GM12878 (cell line): ENCODE measurements at regions not wholly inside any gene's neighbourhood (a gene's known extent, or its start where the extent isn't known, plus 50 kb on each side); places are given as distances from the start of the nearest gene placed in this dataset.

Experiments used
- ATAC-seq: fragments of 200-7000 bp; cut with Tn5 transposase; 3 replicates; pipeline ENCODE4 v1.9.1; 2020; ENCODE audit warnings: mild to moderate bottlenecking, moderate library complexity
- BruUV-seq: library from RNA; stranded (reverse); fragments of 400-500 nt; replicated peaks from 2 replicates; lab custom pipeline; 2021; lab: Mats Ljungman, UMichigan
- CTCF ChIA-PET: fragments of 300-600 bp; sonication (Branson Sonifier 250); formaldehyde crosslinking; extraction: SDS; loops from one replicate; lab custom pipeline; 2021; ENCODE audit warnings: inconsistent platforms; lab: Yijun Ruan, JAX
- POLR2A ChIA-PET: fragments of 350-600 bp; formaldehyde crosslinking; extraction: SDS; loops from one replicate; lab custom pipeline; 2021; ENCODE audit warnings: inconsistent platforms; lab: Charles Lee
- RAD21 ChIA-PET: fragments of 300-600 bp; sonication (Branson Sonifier 250); formaldehyde crosslinking; loops from one replicate; lab custom pipeline; 2023; ENCODE audit warnings: antibody characterized with exemption; ENCODE audit not compliant: unreplicated experiment; lab: Charles Lee
- SMC1A ChIA-PET: fragments of 300-600 bp; sonication (Branson Sonifier 250); formaldehyde crosslinking; loops from one replicate; lab custom pipeline; 2023; ENCODE audit not compliant: unreplicated experiment, uncharacterized antibody; lab: Charles Lee
- DNase-seq: peaks from one replicate; pipeline ENCODE4 v3.0.0-alpha.2; 2011; ENCODE audit warnings: low read depth, low spot score
- FAIRE-seq: peaks from 3 replicates; lab custom pipeline; 2011; peaks lifted over from hg19 to GRCh38; lab: Jason Lieb, UNC
- H2AFZ ChIP-seq: 2 replicates; pipeline ENCODE4 v1.6.0; 2011; ENCODE audit warnings: low read depth, low read length, control low read depth; ENCODE audit not compliant: control insufficient read depth
- H3K27ac ChIP-seq: 2 replicates; pipeline ENCODE4 v1.5.1; 2011; ENCODE audit warnings: control low read depth; ENCODE audit not compliant: control insufficient read depth, insufficient read depth
- H3K27me3 ChIP-seq, 2 experiments: replicated peaks in 1 of 2; 2 replicates each; pipeline versions ENCODE4 v1.6.0 to v1.6.1; 2011; ENCODE audit warnings: low read length in 1 of 2; ENCODE audit not compliant: control insufficient read depth in 2 of 2, insufficient read depth in 2 of 2
- H3K36me3 ChIP-seq, 2 experiments: 2 replicates each; pipeline ENCODE4 v1.5.1; 2011; ENCODE audit warnings: low read length in 1 of 2; ENCODE audit not compliant: control insufficient read depth in 2 of 2, insufficient read depth in 2 of 2
- H3K4me1 ChIP-seq: 2 replicates; pipeline ENCODE4 v1.6.1; 2011; ENCODE audit warnings: mild to moderate bottlenecking, low read length, moderate library complexity, mixed read lengths; ENCODE audit not compliant: control insufficient read depth, insufficient read depth
- H3K4me2 ChIP-seq: 2 replicates; pipeline ENCODE4 v1.6.0; 2011; ENCODE audit warnings: control low read depth; ENCODE audit not compliant: control insufficient read depth, insufficient read depth
- H3K4me3 ChIP-seq: fragments of 200-600 bp; sonication (generic); 2 replicates; pipeline ENCODE4 v1.5.1; 2016
- H3K79me2 ChIP-seq: 2 replicates; pipeline ENCODE4 v1.6.0; 2011; ENCODE audit warnings: low read length; ENCODE audit not compliant: control insufficient read depth, insufficient read depth
- H3K9ac ChIP-seq: 2 replicates; pipeline ENCODE4 v1.8.0; 2011; ENCODE audit warnings: low read length, control low read depth, mixed read lengths; ENCODE audit not compliant: control insufficient read depth, insufficient read depth
- H3K9me3 ChIP-seq: replicated peaks from 3 replicates; pipeline ENCODE4 v1.5.1; 2011; ENCODE audit warnings: mild to moderate bottlenecking, low read length; ENCODE audit not compliant: control insufficient read depth, insufficient read depth
- H4K20me1 ChIP-seq: 2 replicates; pipeline ENCODE4 v1.6.0; 2011; ENCODE audit not compliant: control insufficient read depth, insufficient read depth
- MYC ChIP-seq: IDR thresholded peaks from 2 replicates; pipeline ENCODE4 v1.6.1; 2011; ENCODE audit warnings: mild to moderate bottlenecking, low read length, moderate library complexity, inconsistent platforms; ENCODE audit not compliant: insufficient read depth, insufficient replicate concordance, insufficient read length, severe bottlenecking
- PBX3 ChIP-seq: IDR thresholded peaks from 2 replicates; pipeline ENCODE4 v1.6.1; 2011; ENCODE audit warnings: mild to moderate bottlenecking, low read depth, low read length, moderate library complexity; ENCODE audit not compliant: insufficient replicate concordance
- WGBS: methylation state at CpG from one replicate; pipeline ENCODE4 v1.1.6; 2016; ENCODE audit warnings: low lambda C conversion rate; ENCODE audit not compliant: insufficient replicate concordance, insufficient coverage; ENCODE audit errors: missing lambda C conversion rate; 5-methylcytosine and 5-hydroxymethylcytosine counted together
- in situ Hi-C: fragments of 300-500 bp; cut with MboI; formaldehyde crosslinking; loops from 9 replicates; pipeline ENCODE4 v1.14.3; 2018; ENCODE audit warnings: mixed read lengths
- intact Hi-C: fragments of 100-400 bp; cut with micrococcal nuclease; formaldehyde crosslinking; loops from one replicate; pipeline ENCODE4 v1.14.2; 2022; ENCODE audit not compliant: unreplicated experiment
- TF ChIP-seq, protein P1 (sequence below), 3 experiments: IDR thresholded peaks in 2 of 3; conservative IDR thresholded peaks in 1 of 3; 2 replicates each; pipeline ENCODE4 v1.5.1; 2011; ENCODE audit warnings: low read depth in 3 of 3, low read length in 3 of 3, mild to moderate bottlenecking in 3 of 3, control low read depth in 2 of 3, moderate library complexity in 2 of 3, inconsistent platforms in 1 of 3, mixed read lengths in 1 of 3; ENCODE audit not compliant: control insufficient read depth in 2 of 3, insufficient read depth in 1 of 3; ENCODE audit errors: extremely low read depth in 1 of 3

DNA sequence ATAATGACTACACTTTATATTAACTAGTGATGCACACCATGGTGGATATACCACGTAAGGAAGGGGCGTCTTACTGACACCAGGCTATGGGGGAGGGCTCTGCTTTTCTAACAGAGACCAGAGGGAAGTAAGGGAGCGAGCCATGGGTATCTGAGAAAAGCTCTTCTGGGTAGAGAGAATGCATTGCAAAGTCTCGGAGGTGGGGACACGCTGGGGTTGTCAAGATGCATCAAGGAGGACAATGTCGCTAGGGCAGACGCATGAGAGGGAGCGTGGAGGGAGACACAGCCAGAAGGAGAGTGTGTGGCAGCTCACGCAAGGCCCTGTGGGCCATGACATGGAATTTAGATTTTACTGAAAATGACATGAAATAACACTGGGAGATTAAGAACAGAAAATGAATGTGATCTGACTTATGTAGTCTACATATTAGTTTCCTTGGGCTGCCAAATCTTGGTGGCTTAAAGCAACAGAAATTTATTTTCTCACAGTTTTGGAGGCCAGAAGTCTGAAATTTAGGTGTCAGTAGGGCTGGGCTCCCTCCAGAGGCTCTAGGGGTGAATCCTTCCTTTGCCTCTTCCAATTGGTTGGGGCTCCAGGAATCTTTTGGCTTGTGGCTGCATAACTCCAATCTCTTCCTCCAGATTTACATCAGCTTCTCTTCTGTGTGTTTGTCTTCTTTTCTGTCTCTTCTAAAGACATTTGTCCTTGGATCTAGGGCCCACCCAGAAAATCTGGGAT is 352.2 kb downstream of the CYRIA start (continued):
- TF ChIP-seq, protein P1, sequence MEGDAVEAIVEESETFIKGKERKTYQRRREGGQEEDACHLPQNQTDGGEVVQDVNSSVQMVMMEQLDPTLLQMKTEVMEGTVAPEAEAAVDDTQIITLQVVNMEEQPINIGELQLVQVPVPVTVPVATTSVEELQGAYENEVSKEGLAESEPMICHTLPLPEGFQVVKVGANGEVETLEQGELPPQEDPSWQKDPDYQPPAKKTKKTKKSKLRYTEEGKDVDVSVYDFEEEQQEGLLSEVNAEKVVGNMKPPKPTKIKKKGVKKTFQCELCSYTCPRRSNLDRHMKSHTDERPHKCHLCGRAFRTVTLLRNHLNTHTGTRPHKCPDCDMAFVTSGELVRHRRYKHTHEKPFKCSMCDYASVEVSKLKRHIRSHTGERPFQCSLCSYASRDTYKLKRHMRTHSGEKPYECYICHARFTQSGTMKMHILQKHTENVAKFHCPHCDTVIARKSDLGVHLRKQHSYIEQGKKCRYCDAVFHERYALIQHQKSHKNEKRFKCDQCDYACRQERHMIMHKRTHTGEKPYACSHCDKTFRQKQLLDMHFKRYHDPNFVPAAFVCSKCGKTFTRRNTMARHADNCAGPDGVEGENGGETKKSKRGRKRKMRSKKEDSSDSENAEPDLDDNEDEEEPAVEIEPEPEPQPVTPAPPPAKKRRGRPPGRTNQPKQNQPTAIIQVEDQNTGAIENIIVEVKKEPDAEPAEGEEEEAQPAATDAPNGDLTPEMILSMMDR (IDR thresholded peaks at IDR 0.05 in 2 of 3, conservative IDR thresholded peaks at IDR 0.05 in 1 of 3; ENCODE audit: control insufficient read depth in 2 of 3, extremely low read depth in 1 of 3, insufficient read depth in 1 of 3, low read depth in 3 of 3, low read length in 3 of 3) = no peak

GRCh38 chr2:16312771-16313170 is 352.9 kb downstream of the CYRIA start:
- ATAC-seq = no peak
- FAIRE-seq = no peak
- RAD21 ChIA-PET = no interaction called here
- TF ChIP-seq MYC (no peak), PBX3 (no peak)
- Histone ChIP-seq H3K9ac (no peak overlapping the region), H4K20me1 (no peaks in the 10 kb centered on the region), H3K27me3 (no peaks in the 10 kb centered on the region; a peak in 1 of 4 replicates), H3K4me2 (no peak overlapping the region), H3K27ac (no peak overlapping the region), H2AFZ (no peak overlapping the region), H3K79me2 (no peaks in the 10 kb centered on the region), H3K36me3 (no peaks in the 10 kb centered on the region), H3K4me3 (no peak overlapping the region), H3K4me1 (no peaks in the 10 kb centered on the region), H3K9me3 (no peaks in the 10 kb centered on the region)
- POLR2A ChIA-PET = no interaction called here
- DNase-seq = no peak
- intact Hi-C loops (no loop called here), in situ Hi-C loops (no loop called here)
- CTCF ChIA-PET = no interaction called here
- SMC1A ChIA-PET = no interaction called here
- 11% methylated on average over 2 of the region's 2 CpGs for WGBS
- no TSS peak for BruUV-seq
